Gastroesophageal sphincter (tissue), 3 donors: ENCODE measurements at regions not wholly inside any gene's neighbourhood (a gene's known extent, or its start where the extent isn't known, plus 50 kb on each side); places are given as distances from the start of the nearest gene placed in this dataset.

Experiments
- CTCF ChIP-seq, 4 experiments: fragments of 200-600 bp in 2 of 4; fragments of 450-650 bp in 2 of 4; sonication (generic) in 1 of 4; IDR thresholded peaks; one replicate each; pipeline ENCODE4 v1.5.1; 2017 to 2019; ENCODE audit warnings: antibody characterized with exemption in 4 of 4, mild to moderate bottlenecking in 2 of 4, moderate library complexity in 2 of 4
- POLR2A ChIP-seq, 2 donors: fragments of 450-650 bp; IDR thresholded peaks; one replicate each; pipeline ENCODE4 v1.6.1; 2017; ENCODE audit warnings: antibody characterized with exemption in 2 of 2, mild to moderate bottlenecking in 2 of 2, moderate library complexity in 1 of 2
- POLR2AphosphoS5 ChIP-seq: sonication (generic); formaldehyde crosslinking; IDR thresholded peaks from one replicate; pipeline ENCODE4 v1.6.1; 2017; ENCODE audit warnings: antibody characterized with exemption

GRCh38 chr11:82305123-82305522, 428.5 kb downstream of the FAM181B start:
- no peak for TF ChIP-seq POLR2A (IDR thresholded peaks at IDR 0.05)
- no peak for TF ChIP-seq CTCF (IDR thresholded peaks at IDR 0.05)
- no peak for TF ChIP-seq POLR2AphosphoS5
